GM21825 (cell line): ENCODE measurements at regions not wholly inside any gene's neighbourhood (a gene's known extent, or its start where the extent isn't known, plus 50 kb on each side); places are given as distances from the start of the nearest gene placed in this dataset.
"Not testable (repeated sequence)": the region's sequence is repeated elsewhere in the genome, so short reads cannot be mapped to it uniquely, and the experiment has no call there.

ENCODE experiments used
- ATAC-seq: cut with Tn5 transposase; IDR thresholded peaks from one replicate; pipeline ENCODE4 v1.9.1; 2021; ENCODE audit warnings: mild to moderate bottlenecking, moderate library complexity; ENCODE audit not compliant: unreplicated experiment

DNA sequence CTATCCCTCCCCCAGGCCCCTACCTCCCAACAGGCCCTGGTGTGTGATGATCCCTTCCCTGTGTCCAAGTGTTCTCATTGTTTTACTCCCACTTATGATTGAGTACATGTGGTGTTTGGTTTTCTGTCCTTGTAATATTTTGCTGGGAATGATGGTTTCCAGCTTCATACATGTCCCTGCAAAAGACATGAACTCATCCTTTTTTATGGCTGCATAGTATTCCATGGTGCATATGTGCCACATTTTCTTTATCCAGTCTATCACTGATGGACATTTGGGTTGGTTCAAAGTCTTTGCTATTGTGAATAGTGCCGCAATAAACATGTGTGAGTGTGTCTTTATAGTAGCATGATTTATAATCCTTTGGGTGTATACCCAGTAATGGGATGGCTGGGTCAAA, 151.7 kb downstream of the VSIG4 start:
- ATAC-seq: not testable (repeated sequence)

DNA sequence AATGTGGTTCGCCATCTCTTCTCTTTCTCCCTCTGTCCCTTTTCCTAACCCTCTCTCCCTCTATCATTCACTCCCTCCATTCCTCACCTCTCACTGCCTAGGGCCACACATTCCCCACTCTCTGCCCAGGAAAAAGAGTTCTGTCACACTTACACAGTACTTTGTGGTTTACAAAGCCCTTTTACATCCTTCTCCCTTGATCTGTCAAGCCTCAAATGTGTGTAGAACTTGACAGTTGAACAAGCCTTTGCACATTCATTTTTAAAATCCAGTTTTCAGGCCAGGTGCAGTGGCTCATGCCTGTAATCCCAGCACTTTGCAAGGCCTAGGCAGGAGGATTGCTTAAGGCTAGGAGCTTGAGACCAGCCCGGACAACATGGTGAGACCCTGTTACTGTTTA, 156.3 kb downstream of the VSIG4 start:
- no peak for ATAC-seq

DNA sequence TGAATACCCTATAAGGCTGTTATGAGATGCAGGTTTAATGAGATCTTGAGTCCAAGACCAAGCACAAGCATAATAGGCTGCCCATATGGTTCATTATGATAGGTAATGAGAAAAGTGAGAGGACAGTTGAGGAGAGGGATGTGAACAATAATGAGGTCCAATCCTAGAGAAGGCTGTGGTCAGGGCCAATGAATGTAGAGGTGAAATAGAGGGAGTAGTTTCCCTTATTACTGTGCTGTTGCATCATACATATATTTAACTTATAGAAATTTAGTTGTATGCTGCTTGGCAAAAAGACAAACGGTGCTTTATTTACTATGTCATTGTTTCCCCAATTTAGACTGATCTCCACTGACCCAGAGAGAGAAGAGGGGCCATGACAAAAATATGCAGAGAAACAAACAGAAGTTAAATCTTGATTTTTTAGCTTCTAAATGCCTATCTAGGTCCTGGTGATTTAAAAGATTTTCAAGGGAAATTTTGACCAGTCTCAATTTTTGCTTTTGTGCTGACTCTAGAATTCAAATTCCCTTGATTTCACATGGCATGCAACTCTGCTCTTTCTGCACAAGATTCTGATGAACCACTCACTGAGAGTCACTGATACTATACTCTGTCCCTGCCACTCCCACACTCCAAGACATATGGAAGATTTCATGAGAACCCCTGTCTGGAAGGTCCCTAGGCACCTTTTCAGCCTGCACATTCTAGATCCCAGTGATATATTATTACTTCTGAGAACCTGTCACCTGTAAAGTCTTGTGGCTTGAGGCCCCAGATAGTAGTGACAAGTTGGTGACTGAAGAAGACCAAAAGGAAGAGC, 159.7 kb downstream of the VSIG4 start:
- no peak for ATAC-seq

DNA sequence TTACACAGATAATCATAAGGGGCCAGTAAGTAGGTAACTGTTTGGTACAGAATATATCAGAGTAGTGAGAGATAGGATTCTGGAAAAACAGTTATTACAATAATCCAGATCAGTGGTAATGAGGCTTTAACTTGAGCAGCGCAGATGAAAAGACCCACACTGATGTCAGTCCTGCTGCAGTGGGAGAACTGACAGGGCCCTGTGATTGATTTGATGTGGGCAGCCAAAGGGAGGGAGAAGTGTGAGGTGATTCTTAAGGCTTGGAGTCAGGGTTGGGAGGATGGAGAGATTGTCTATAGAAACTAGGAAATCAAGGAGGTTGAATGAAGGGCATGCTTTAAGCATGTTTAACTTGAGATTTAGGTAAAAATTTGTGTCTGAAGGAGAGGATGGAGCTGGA, 161.4 kb downstream of the VSIG4 start:
- no peak for ATAC-seq

DNA sequence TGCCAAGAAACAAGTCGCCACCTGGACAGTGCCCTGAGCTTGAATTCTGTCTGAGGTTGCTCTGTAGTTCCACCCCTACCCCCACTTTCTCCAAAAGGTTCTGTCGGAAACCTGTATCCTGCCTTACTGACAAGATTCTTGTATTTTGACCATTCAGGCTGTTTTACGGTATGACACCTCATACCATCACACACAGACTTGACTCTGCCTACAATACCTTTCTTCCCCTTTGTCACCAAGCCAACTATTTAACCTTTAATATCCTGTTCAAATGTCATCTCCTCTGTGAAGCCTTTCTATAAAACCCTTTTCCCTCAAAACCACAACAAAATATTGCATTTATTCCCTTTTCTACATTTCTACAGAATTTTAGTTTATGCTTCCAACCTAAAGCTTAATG, 161.9 kb downstream of the VSIG4 start:
- ATAC-seq: no peak

DNA sequence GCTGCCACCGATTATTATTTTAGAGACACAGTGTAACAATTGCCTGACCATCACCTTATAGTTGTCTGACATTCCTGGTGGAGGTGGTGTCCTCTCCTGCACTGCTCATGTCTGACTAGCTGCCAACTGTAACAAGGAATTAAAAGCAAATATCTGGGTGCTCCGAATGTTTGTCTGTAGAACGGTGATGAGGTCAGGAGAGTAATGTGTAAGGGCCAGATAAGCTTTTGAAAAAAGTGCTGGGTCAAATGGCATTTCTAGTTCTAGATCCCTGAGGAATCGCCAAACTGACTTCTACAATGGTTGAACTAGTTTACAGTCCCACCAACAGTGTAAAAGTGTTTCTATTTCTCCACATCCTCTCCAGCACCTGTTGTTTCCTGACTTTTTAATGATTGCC, 164.3 kb downstream of the VSIG4 start:
- ATAC-seq: not testable (repeated sequence)

DNA sequence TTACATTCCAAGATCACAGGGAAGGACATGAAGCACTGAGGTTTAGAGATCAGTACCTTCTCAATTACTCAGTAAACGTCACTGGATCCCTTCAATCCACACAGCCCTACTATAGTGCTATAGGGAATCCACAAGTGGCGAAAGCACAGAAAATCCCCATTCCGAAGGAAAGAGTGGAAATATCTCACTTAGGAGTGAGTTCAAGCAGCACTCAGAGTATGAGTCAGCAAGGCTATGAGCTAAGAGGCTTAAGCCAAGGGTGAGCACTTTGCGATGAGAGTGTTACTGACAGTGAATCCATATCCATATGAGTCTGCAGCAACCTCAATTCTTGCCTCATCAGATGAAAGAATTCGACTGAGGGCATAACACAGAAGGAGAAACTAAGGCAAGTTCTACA, 165.1 kb downstream of the VSIG4 start:
- no peak for ATAC-seq

DNA sequence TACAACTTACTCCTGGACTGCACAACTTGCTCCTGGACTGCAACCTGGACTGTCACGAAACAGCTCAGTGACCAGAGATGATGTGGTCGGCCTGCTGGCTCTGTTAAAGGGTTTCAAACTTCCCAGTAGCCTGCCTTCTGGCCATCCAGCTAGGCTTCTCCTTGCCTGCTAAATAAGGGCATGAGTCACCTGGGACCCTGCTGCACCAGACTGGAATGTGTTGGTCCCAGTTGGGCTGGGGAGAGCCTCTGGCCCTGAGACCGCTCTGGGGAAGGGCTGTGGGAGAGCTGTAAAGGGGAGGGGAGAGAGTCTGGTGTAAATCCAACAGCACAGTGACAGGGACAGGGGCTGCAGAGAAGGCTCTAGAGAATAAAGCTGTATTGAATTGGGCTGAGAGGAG, 165.8 kb downstream of the VSIG4 start:
- no peak for ATAC-seq

DNA sequence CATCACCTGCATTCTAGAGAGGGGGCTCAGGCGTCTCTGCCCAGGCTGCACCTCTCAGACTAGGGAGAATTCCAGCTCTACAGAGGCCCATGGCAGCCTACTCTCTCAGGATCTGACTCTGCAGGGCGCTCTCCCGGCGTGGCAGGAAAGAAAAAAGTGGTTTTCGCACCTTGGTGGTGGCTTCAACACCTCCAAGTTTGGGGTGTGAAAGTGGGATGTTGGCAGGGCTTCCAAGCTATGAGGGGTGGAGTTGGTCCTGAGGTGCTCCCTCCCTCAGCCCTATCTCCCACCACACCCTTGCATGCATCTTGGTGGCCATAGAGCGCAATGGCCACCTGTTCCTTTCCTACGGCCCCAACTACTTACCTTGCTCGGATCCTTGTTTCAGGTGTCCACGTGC, 166.5 kb downstream of the VSIG4 start:
- ATAC-seq: no peak

DNA sequence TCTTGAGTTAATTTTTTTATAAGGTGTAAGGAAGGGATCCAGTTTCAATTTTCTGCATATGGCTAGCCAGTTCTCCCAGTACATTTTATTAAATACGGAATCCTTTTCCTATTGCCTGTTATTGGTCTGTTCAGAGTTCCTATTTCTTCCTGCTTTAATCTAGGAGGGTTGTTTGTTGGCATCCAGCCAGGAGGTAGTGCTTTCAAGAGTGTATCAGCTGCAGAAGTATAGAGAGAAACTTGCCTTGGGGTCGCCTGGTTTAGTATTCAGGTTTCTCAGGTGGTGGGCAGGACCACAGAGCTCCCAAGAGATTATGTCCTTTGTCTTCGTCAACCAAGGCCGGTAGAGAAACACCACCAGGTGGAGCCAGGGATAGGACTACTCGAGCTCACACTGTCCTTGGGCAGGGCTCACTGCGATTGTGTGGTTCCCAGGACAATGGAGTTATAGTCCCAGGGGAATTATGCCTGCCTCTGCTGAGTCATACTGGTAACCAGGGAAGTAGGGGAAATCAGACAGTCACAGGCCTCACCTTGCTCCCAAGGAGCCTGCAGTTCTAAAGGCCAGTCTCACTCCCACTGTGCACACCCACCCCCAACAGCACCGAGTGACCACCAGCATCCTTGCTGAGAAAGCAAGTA, 168.1 kb downstream of the VSIG4 start:
- ATAC-seq: peak; percentile 87

DNA sequence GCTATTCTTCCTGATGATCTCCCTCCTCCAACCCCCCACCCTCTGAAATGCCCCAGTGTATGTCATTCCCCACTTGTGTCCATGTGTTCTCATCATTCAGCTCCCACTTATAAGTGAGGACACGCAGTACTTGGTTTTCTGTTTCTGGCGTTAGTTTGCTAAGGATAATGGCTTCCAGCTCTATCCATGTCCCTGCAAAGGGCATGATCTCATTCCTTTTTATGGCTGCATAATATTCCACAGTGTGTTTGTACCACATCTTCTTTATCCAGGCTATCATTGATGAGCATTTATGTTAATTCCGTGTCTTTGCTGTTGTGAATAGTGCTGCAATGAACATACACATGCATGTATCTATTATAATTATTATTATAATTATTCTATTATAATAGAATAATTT, 169.3 kb downstream of the VSIG4 start:
- not testable (repeated sequence) for ATAC-seq

DNA sequence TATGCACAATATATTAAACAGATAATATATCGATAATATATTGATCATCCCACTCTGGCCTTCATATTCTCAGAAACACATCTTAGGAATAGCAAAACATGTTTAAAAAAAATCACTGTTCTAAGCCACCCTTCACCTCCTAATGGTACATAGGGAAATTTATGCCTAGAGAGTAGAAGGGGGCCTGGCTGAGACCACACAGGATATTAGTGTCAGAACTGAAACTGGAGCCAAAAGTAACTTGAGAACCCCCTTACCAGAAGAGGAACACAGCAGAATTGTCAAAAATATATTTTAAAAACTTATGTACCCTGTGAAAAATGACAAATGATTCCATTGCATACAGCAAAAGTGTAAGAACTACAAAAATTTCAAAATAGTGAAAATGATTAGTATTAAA, 173.1 kb downstream of the VSIG4 start:
- ATAC-seq: no peak

DNA sequence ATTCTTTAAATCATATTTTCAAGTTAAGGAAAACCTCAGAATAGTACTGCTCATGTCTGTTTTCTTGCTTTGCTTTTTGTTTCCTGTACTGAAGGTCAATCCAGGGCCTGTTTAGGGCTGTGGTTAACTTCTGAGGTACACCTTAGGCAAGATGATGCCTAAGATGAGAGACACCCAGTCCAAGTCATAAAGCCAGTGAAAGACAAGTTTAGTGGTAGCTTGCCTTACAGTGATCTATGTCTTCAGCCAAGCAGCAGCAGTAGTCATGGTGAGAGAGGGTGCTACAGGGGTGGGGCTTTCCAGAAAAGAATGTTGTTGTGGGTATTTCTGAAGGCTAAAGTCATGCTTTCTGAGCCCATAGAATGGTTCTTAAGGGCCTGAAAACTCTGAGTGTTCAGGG, 173.7 kb downstream of the VSIG4 start:
- peak; percentile 88 for ATAC-seq

DNA sequence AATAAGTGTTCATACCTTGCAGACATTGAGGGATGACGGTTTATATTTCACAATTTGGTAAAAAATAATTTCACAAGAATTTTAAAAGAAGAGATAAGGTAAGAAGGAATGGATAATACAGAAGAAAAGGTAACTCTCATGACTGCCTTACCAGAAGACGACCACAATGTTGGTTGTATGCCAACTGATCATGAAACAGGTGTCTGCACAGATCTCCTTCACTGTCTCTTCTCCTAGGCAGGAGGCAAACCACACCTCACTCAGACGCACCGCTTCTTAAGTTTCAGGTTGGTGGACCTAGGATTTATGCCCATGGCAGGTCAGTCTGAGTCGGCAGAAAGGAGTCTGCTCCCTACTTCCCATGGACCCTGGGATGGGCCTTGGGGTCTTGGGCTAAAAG, 177.2 kb downstream of the VSIG4 start:
- no peak for ATAC-seq

DNA sequence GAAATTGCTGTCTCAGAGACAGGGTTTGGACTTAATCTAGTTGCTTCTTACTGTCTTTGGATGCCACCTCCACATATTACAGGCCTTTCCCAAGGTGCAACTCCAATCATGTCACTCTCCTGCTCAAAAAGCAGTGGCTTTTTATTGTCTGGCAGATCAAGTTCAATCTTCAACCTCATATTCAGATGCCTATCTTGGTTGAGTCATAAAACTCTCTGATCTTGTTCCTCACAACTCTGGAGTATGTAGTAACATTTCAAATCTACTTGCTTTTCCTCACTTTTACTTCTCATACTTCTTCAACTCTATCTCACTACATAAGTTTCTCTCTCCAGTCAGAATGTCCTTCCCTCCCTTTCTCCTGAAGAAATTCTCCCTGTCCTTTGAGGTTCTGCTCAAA, 180.6 kb downstream of the VSIG4 start:
- ATAC-seq: no peak

DNA sequence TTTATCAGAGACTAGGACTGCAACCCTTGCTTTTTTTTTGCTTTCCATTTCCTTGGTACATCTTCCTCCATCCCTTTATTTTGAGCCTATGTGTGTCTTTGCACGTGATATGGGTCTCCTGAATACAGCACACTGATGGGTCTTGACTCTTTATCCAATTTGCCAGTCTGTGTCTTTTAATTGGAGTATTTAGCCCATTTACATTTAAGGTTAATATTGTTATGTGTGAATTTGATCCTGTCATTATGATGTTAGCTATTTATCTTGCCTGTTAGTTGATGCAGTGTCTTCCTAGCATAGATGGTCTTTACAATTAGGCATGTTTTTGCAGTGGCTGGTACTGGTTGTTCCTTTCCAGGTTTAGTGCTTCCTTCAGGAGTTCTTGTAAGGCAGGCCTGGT, 185.4 kb downstream of the VSIG4 start:
- ATAC-seq: not testable (repeated sequence)

DNA sequence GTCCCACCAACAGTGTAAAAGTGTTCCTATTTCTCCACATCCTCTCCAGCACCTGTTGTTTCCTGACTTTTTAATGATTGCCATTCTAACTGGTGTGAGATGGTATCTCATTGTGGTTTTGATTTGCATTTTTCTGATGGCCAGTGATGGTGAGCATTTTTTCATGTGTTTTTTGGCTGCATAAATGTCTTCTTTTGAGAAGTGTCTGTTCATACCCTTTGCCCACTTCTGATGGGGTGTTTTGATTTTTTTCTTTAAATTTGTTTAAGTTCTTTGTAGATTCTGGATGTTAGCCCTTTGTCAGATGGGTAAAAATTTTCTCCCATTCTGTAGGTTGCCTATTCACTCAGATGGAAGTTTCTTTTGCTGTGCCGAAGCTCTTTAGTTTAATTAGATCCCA, 183.9 kb downstream of the MSN start:
- not testable (repeated sequence) for ATAC-seq

DNA sequence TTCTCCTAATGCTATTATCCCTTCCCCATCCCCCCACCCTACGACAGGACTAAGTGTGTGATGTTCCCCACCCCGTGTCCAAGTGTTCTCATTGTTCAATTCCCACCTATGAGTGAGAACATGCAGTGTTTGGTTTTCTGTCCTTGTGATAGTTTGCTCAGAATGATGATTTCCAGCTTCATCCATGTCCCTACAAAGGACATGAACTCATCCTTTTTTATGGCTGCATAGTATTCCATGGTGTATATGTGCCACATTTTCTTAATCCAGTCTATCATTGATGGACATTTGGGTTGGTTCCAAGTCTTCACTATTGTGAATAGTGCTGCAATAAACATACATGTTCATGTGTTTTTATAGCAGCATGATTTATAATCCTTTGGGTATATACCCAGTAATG, 183.4 kb downstream of the MSN start:
- ATAC-seq: not testable (repeated sequence)

DNA sequence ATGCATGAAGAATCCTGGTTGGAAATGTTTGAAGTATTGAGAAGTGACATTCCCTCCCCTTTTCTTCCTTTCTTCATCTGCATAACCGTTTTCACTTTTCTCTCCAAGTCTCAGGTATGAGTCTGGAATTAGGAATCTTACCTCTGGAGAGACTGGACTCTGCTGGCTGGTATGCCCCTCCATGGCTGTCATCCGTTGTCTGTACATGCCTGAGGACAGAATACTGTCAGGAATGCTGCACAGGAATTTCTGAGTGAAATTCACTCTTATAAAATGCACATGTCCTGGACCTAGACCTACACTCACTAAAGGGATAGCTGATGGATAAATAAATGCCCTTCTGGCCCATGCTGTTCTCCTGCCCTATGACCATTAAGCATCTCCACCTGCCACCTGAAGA, 179.5 kb downstream of the MSN start:
- ATAC-seq: no peak

DNA sequence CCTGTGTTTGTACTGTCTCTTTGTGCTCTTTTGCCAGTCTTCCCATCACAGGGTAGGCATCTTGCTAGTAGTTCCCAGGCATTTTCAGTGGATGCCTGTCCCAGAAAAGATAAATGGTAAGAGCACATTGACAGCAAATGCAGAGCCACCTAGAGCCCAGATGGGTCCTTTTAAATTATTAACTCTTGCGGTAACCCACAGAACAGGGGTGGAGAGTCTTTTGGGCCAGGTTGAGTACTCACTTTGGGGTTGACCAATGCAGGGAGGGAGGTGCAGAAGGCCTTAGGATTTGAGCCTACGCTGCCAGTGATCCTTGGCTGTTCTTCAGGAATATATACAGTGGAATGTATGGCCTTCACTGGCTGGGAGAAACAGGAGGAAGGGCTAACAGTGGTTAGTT, 173.8 kb downstream of the MSN start:
- ATAC-seq: no peak

DNA sequence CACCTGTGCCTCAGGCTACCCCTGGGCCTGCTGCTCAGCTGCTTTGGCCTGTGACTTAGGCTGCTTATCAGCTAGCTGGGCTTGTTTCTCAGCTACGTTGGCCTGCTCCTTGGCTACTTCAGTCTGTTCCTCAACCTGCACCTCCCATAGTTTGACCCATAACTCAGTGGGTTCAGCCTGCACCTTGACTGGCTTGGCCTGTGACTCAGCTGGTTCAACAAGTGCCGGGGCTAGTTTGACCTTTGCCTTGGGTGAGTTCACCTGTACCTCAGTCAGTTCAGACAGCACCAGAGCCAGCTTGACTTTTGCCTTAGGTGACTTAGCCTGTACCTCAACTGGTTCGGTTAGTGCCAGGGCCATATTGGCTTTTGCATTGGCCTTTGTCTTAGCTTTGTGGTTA, 171.2 kb downstream of the MSN start:
- ATAC-seq: no peak

DNA sequence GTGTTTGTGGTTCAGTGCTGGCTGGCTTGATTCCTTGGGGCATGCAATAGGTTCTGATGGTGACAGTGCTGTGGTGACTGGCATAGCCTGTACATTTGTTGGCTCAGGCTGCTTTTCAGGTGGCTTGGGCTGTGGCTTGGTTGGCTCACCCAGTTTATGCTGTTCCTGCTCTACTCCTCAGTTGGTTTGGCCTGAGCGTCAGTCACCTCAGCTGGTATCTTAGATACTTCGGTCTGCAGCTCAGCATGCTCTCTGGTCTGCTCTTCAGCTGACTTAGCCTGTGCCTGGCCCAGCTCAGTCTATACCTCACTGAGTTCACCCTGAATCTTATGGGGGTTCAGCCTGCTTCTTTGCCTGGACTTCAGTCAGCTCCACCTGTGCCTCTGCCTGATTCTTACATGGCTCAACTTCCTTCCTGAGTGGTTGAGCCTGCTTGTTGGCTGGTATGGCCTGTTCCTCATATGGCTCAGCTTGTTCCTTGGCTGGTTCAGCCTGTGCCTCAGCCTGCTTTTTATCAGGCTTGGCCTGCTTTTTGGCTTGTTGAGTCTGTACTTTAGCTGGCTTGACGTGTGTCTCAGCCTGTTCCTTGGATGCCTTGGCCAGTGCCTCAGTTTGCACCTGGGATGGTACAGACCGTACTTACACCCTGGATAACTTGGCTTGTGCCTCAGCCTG, 170.6 kb downstream of the MSN start:
- no peak for ATAC-seq
